Pancreas (tissue), 10 donors: ENCODE measurements at regions not wholly inside any gene's neighbourhood (a gene's known extent, or its start where the extent isn't known, plus 50 kb on each side); places are given as distances from the start of the nearest gene placed in this dataset.

Experiments used
- ATAC-seq, 4 donors: fragments of 200-7000 bp; cut with Tn5 transposase; one replicate each; pipeline versions ENCODE4 v1.8.0 to v1.9.1; 2020; ENCODE audit warnings: mild to moderate bottlenecking in 4 of 4, moderate library complexity in 4 of 4
- DNase-seq, 6 donors: peaks; one replicate each; pipeline ENCODE4 v3.0.0-alpha.2; 2020
- FAIRE-seq: peaks from 2 replicates; lab custom pipeline; 2012; peaks lifted over from hg19 to GRCh38; lab: Jason Lieb, UNC
- H3K27ac ChIP-seq, 4 donors: fragments of 200-600 bp; sonication (generic); 1 replicate in 3 of 4; 2 replicates in 1 of 4; pipeline versions ENCODE4 v1.5.0 to v1.8.0; 2020
- H3K27me3 ChIP-seq, 4 donors: fragments of 200-600 bp; one replicate each; pipeline ENCODE4 v1.8.0; 2021
- H3K36me3 ChIP-seq, 3 donors: fragments of 200-600 bp; sonication (generic) in 1 of 3; one replicate each; pipeline versions ENCODE4 v1.5.0 to v1.8.0; 2020 to 2021
- H3K4me1 ChIP-seq, 3 donors: fragments of 200-600 bp; one replicate each; pipeline ENCODE4 v1.8.0; 2021
- H3K4me3 ChIP-seq, 4 donors: fragments of 200-600 bp; sonication (generic) in 2 of 4; one replicate each; pipeline versions ENCODE4 v1.5.0 to v1.8.0; 2020 to 2021
- H3K9me3 ChIP-seq, 4 donors: fragments of 200-600 bp; one replicate each; pipeline ENCODE4 v1.8.0; 2021
- WGBS, 2 donors: extraction: QIAGEN DNeasy Blood & Tissue Kit; methylation state at CpG; one replicate each; pipeline ENCODE4 v1.1.7; 2013; 5-methylcytosine and 5-hydroxymethylcytosine counted together
- intact Hi-C, 3 donors: fragments of 100-400 bp; cut with DNase I; formaldehyde crosslinking; loops; one replicate each; pipeline versions ENCODE4 v1.11.1 to v1.14.2; 2022
- TF ChIP-seq, protein P1 (sequence below), 4 donors: fragments of 200-600 bp; sonication (generic) in 3 of 4; IDR thresholded peaks; one replicate each; pipeline versions ENCODE4 v1.5.0 to v1.8.0; 2021; ENCODE audit warnings: antibody characterized with exemption in 4 of 4
- donor health status: healthy with polysubstance abuse.
- donor health status: DM: no; HTN: no; CAD: no; lungs with moderate emphysema.
- donor health status: DM: no; HTN: no; CAD: no.
- donor health status: control.
- donor health status: control.
- donor health status: Bipolar disorder and iron deficiency.
- donor health status: DM: yes; HTN: yes; CAD: no.
- donor health status: DM: no; HTN: no; CAD: no.
- donor health status: DM: no; HTN: no; CAD: no.
- donor health status: DM: yes; HTN: yes; CAD: no.

GRCh38 chr4:176874721-176875445, 82.2 kb upstream of the VEGFC start:
- H3K36me3 ChIP-seq: no peaks in the 10 kb centered on the region
- H3K4me3 ChIP-seq: no peak overlapping the region
- no peaks in the 10 kb centered on the region for H3K4me1 ChIP-seq
- ATAC-seq: no peak
- H3K9me3 ChIP-seq: no peaks in the 10 kb centered on the region
- DNase-seq: no peak
- intact Hi-C loops: no loop called here
- no peaks in the 10 kb centered on the region for H3K27me3 ChIP-seq
- H3K27ac ChIP-seq: no peak overlapping the region
- TF ChIP-seq, protein P1, sequence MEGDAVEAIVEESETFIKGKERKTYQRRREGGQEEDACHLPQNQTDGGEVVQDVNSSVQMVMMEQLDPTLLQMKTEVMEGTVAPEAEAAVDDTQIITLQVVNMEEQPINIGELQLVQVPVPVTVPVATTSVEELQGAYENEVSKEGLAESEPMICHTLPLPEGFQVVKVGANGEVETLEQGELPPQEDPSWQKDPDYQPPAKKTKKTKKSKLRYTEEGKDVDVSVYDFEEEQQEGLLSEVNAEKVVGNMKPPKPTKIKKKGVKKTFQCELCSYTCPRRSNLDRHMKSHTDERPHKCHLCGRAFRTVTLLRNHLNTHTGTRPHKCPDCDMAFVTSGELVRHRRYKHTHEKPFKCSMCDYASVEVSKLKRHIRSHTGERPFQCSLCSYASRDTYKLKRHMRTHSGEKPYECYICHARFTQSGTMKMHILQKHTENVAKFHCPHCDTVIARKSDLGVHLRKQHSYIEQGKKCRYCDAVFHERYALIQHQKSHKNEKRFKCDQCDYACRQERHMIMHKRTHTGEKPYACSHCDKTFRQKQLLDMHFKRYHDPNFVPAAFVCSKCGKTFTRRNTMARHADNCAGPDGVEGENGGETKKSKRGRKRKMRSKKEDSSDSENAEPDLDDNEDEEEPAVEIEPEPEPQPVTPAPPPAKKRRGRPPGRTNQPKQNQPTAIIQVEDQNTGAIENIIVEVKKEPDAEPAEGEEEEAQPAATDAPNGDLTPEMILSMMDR (IDR thresholded peaks at IDR 0.05): no peak
- no peak for FAIRE-seq
- WGBS, 2 donors: 63 to 73% methylated on average over 10 of the region's 10 CpGs

GRCh38 chr4:176875446-176875930, 82.8 kb upstream of the VEGFC start:
- Histone ChIP-seq H3K27me3 (no peaks in the 10 kb centered on the region), H3K9me3 (no peaks in the 10 kb centered on the region), H3K27ac (no peak overlapping the region), H3K4me1 (no peaks in the 10 kb centered on the region), H3K4me3 (no peak overlapping the region), H3K36me3 (no peaks in the 10 kb centered on the region)
- no peak for FAIRE-seq
- TF ChIP-seq, protein P1 (IDR thresholded peaks at IDR 0.05): no peak
- no peak for DNase-seq
- WGBS, 2 donors: 18 to 63% methylated on average over 2 of the region's 2 CpGs
- ATAC-seq: no peak
- intact Hi-C loops: no loop called here

- 50 to 60% methylated on average over 4 of the region's 4 CpGs for WGBS, 2 donors
- TF ChIP-seq, protein P1 (IDR thresholded peaks at IDR 0.05): no peak
Measured at GRCh38 chr4:176879380-176880116, 86.8 kb upstream of the VEGFC start.

GRCh38 chr4:176882206-176882605, 89.5 kb upstream of the VEGFC start:
- 52 to 66% methylated on average over 2 of the region's 2 CpGs for WGBS, 2 donors
- intact Hi-C loops: no loop called here
- TF ChIP-seq, protein P1 (IDR thresholded peaks at IDR 0.05): no peak
- H3K9me3 ChIP-seq: no peaks in the 10 kb centered on the region
- H3K4me3 ChIP-seq: no peak overlapping the region
- H3K4me1 ChIP-seq: no peaks in the 10 kb centered on the region
- FAIRE-seq (no peak), DNase-seq (no peak), ATAC-seq (no peak)
- no peaks in the 10 kb centered on the region for H3K27me3 ChIP-seq
- H3K27ac ChIP-seq: no peak overlapping the region
- H3K36me3 ChIP-seq: no peaks in the 10 kb centered on the region

More at GRCh38 chr4:176879380-176880116, 86.8 kb upstream of the VEGFC start:
- Histone ChIP-seq H3K4me3 (no peak overlapping the region), H3K4me1 (no peaks in the 10 kb centered on the region), H3K27me3 (no peaks in the 10 kb centered on the region), H3K27ac (no peak overlapping the region), H3K9me3 (no peaks in the 10 kb centered on the region), H3K36me3 (no peaks in the 10 kb centered on the region)
- no peak for DNase-seq
- ATAC-seq: no peak
- FAIRE-seq: no peak
- intact Hi-C loops: no loop called here
